ENCODE measurements at regions not wholly inside any gene's neighbourhood (a gene's known extent, or its start where the extent isn't known, plus 50 kb on each side); places are given as distances from the start of the nearest gene placed in this dataset.

DNA sequence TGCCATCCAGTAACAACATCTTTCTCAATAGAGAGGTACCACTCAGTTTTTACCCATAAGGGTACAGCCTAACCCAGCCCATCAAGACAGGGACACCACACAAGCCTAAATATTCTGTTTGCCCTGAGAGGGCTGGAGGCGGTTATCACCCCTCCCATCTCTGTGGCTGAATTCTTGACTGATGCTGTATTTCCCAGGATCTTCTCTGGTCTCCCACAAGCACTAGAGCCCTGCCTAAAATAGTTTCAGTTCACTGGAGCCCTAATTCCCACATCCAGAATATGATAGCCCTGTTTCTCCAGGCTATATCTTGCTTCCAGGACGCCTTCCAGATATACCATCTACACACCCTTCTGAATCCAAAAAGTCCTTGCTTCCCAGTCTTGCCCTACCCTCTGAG is 91.6 kb upstream of the NMU start:
- TF ChIP-seq CEBPB (IDR thresholded peaks at IDR 0.05) (no peak), EGR1 (IDR thresholded peaks at IDR 0.05) (no peak), EP300 (IDR thresholded peaks at IDR 0.05; ENCODE audit: borderline replicate concordance) (no peak), TAF1 (IDR thresholded peaks at IDR 0.05; ENCODE audit: low read depth) (no peak), FOXM1 (IDR thresholded peaks at IDR 0.05; ENCODE audit: borderline replicate concordance, low read depth) (no peak), NFIC (IDR thresholded peaks at IDR 0.05) (no peak), YY1 (IDR thresholded peaks at IDR 0.05; ENCODE audit: low read depth) (no peak)
- TF ChIP-seq, protein P1, sequence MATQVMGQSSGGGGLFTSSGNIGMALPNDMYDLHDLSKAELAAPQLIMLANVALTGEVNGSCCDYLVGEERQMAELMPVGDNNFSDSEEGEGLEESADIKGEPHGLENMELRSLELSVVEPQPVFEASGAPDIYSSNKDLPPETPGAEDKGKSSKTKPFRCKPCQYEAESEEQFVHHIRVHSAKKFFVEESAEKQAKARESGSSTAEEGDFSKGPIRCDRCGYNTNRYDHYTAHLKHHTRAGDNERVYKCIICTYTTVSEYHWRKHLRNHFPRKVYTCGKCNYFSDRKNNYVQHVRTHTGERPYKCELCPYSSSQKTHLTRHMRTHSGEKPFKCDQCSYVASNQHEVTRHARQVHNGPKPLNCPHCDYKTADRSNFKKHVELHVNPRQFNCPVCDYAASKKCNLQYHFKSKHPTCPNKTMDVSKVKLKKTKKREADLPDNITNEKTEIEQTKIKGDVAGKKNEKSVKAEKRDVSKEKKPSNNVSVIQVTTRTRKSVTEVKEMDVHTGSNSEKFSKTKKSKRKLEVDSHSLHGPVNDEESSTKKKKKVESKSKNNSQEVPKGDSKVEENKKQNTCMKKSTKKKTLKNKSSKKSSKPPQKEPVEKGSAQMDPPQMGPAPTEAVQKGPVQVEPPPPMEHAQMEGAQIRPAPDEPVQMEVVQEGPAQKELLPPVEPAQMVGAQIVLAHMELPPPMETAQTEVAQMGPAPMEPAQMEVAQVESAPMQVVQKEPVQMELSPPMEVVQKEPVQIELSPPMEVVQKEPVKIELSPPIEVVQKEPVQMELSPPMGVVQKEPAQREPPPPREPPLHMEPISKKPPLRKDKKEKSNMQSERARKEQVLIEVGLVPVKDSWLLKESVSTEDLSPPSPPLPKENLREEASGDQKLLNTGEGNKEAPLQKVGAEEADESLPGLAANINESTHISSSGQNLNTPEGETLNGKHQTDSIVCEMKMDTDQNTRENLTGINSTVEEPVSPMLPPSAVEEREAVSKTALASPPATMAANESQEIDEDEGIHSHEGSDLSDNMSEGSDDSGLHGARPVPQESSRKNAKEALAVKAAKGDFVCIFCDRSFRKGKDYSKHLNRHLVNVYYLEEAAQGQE (IDR thresholded peaks at IDR 0.05; ENCODE audit: low read depth): no peak
- TF ChIP-seq, protein P2, sequence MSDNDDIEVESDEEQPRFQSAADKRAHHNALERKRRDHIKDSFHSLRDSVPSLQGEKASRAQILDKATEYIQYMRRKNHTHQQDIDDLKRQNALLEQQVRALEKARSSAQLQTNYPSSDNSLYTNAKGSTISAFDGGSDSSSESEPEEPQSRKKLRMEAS (IDR thresholded peaks at IDR 0.05): no peak

All from Ishikawa (cell line).